ENCODE measurements at regions not wholly inside any gene's neighbourhood (a gene's known extent, or its start where the extent isn't known, plus 50 kb on each side); places are given as distances from the start of the nearest gene placed in this dataset.

DNA sequence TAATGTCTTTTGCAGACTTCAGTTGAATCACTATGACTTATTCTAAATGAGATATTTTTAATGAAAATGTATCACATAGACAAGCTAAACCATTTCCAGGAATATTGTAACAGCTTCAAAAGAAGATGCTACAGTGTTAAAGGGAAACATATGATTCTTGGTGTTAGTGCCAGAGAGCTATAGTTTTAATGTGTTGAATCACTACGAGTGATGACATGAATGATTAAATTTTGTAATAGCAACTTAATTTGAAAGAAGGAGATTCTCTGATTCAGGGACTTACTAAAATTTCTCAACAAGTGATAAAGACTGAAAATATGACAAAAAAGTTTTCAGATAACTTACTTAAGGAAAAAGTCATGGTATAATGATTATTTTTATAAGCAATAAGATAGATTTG is 267.3 kb upstream of the SLITRK3 start:
- no peak for TF ChIP-seq CTCF (IDR thresholded peaks at IDR 0.05)
- TF ChIP-seq POLR2A (IDR thresholded peaks at IDR 0.05) = no peak
- TF ChIP-seq EP300 (IDR thresholded peaks at IDR 0.05) = no peak

Data from tibial nerve (tissue), 4 donors.